ENCODE measurements at regions not wholly inside any gene's neighbourhood (a gene's known extent, or its start where the extent isn't known, plus 50 kb on each side); places are given as distances from the start of the nearest gene placed in this dataset.

DNA sequence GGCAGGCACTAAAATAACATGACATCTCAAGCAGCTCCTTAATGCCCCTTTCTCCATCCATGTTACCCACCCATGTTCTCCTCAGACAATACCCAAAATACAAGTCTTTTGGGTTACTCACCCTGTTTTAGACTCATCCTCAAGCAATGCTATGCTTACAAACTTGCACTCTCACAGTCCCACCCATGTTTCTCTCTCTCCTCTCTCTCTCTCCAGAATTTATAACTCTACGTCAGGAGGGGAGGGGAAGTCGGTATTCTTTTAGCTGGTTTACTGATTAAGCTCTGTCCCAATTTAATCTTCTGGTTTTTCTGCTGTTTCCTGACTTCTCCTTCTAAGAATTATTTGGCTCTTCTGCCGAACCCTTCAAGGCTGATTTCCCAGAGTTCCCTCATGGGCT is 98.0 kb upstream of the NR5A2 start:
- TF ChIP-seq EZH2 (IDR thresholded peaks at IDR 0.05; ENCODE audit: borderline replicate concordance, low read length) (no peak), CTCF (IDR thresholded peaks at IDR 0.05; ENCODE audit: low read length) (no peak)

All from OCI-LY1 (cell line).